ENCODE measurements at regions not wholly inside any gene's neighbourhood (a gene's known extent, or its start where the extent isn't known, plus 50 kb on each side); places are given as distances from the start of the nearest gene placed in this dataset.

DNA sequence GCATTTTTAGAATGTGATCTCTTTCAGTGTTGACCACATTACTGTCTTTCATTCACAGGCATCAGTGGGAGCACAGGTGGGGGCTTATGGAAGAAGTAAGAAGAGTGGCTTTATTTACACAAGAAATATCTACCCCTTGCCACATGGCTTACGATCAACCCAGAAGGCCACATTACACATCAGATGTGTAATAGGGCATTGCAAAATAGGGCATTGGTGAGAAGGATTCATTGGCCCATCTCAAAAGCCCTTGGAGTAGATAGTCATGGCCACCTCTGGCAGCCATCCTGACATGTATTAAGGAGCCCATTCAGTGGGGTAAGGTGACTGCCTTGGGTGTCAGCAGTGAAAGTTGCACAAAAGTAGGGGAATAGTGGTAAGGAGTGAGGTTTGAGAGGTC, 97.5 kb downstream of the MAFB start:
- Mint-ChIP-seq H3K27me3 (ENCODE audit: insufficient read depth) (no peaks in the 10 kb centered on the region; the same call in 1 of the 2 replicates), H3K4me1 (ENCODE audit: low read depth) (no peaks in the 10 kb centered on the region), H3K9me3 (peaks cover 40% of the 10 kb centered on the region), H3K36me3 (ENCODE audit: low read depth) (no peaks in the 10 kb centered on the region), H3K4me3 (no peak overlapping the region), H3K27ac (no peak overlapping the region)
- TF ChIP-seq, protein P1, sequence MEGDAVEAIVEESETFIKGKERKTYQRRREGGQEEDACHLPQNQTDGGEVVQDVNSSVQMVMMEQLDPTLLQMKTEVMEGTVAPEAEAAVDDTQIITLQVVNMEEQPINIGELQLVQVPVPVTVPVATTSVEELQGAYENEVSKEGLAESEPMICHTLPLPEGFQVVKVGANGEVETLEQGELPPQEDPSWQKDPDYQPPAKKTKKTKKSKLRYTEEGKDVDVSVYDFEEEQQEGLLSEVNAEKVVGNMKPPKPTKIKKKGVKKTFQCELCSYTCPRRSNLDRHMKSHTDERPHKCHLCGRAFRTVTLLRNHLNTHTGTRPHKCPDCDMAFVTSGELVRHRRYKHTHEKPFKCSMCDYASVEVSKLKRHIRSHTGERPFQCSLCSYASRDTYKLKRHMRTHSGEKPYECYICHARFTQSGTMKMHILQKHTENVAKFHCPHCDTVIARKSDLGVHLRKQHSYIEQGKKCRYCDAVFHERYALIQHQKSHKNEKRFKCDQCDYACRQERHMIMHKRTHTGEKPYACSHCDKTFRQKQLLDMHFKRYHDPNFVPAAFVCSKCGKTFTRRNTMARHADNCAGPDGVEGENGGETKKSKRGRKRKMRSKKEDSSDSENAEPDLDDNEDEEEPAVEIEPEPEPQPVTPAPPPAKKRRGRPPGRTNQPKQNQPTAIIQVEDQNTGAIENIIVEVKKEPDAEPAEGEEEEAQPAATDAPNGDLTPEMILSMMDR (IDR thresholded peaks at IDR 0.05): no peak
- DNase-seq: no peak

DNA sequence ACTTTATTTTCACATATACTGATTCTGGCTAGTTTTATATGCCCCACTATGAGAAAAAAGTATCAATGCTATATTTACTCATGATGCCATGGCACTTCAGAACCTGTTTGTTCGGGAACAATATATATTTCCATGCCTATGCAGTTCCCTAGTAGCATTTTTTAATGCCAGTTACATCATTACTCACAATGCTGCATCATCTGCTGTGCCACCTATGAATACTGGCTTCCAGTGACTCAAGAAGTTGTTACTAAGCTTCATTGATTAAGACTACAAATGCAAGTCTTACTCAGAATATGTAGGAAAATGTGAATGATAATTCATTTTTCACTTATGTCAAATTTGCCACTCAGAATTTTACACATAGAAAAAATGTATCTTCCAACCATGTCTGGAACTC, 97.9 kb downstream of the MAFB start:
- Mint-ChIP-seq H3K4me1 (ENCODE audit: low read depth) (no peaks in the 10 kb centered on the region), H3K27ac (no peak overlapping the region), H3K36me3 (ENCODE audit: low read depth) (no peaks in the 10 kb centered on the region), H3K9me3 (peaks cover 40% of the 10 kb centered on the region), H3K4me3 (no peak overlapping the region), H3K27me3 (ENCODE audit: insufficient read depth) (no peaks in the 10 kb centered on the region; the same call in none of the 2 replicates)
- no peak for DNase-seq
- TF ChIP-seq, protein P1 (IDR thresholded peaks at IDR 0.05): no peak

DNA sequence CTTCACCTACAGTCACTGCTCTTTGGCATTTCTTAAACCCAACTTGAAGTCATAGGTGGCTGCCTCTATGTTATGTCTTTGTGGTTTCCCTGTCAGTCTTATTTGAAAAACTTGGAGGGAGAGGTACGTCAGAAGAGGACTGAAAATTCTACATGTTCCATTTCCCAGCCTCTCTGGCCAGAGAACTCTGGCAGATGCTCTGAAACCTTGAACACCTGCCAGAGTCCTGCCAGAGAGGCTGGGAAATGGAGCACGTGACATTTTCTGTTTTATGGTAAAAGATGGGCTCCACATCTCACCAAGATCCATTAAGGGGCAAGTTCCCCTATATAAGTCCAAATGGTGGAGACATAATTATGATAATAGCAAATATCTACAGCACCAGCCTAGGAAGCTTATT, 99.5 kb downstream of the MAFB start:
- Mint-ChIP-seq H3K27ac (no peak overlapping the region), H3K4me1 (ENCODE audit: low read depth) (no peaks in the 10 kb centered on the region), H3K27me3 (ENCODE audit: insufficient read depth) (no peaks in the 10 kb centered on the region; the same call in none of the 2 replicates), H3K36me3 (ENCODE audit: low read depth) (no peaks in the 10 kb centered on the region), H3K9me3 (peaks cover 33% of the 10 kb centered on the region), H3K4me3 (no peak overlapping the region)
- TF ChIP-seq, protein P1 (IDR thresholded peaks at IDR 0.05): no peak
- no peak for DNase-seq

DNA sequence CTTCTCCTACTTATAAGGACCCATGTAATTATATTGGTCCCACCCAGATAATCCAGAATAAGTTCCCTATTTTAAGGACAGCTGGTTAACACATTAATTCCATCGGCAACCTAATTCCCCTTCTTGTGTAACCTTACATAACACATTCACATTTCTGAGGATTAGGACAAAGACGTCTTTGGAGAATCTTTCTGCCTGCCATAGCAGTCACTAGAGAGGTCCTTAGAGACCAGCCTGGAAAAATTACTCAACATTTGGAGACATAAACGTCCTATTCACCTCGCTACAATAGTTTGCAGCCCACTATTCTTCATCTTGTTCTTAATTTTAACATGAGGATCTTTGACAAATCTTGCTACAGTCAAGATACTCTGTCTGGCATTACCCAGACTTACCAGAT, 100.1 kb downstream of the MAFB start:
- Mint-ChIP-seq H3K9me3 (peaks cover 38% of the 10 kb centered on the region), H3K4me1 (ENCODE audit: low read depth) (no peaks in the 10 kb centered on the region)

DNA sequence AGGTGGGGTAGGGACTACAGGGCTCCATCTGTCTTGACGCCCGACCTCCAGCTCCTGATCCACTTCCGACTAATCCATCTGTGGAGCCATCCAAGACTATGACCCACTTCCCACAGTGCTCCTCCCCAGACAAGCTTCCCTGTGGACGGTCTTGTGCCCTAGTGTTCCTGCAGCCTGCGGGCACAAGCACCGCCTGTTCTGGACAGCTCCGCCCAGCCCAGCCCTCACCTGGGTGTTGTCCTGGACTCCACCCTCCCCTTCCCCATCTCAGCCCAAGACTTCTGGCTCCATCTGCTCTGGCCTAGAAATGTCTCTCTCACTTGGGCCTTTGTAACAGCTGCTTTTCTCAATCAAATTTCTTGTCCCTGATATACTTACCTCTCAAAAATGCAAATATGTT, 102.0 kb downstream of the MAFB start:
- Mint-ChIP-seq H3K4me3 (no peak overlapping the region), H3K36me3 (ENCODE audit: low read depth) (no peaks in the 10 kb centered on the region), H3K9me3 (peaks cover 30% of the 10 kb centered on the region), H3K4me1 (ENCODE audit: low read depth) (no peaks in the 10 kb centered on the region), H3K27ac (no peak overlapping the region), H3K27me3 (ENCODE audit: insufficient read depth) (no peaks in the 10 kb centered on the region; the same call in 1 of the 2 replicates)
- no peak for DNase-seq
- TF ChIP-seq, protein P1 (IDR thresholded peaks at IDR 0.05): no peak

More for the DNA sequence above, 100.1 kb downstream of the MAFB start:
- DNase-seq: no peak
- Mint-ChIP-seq H3K27ac (no peak overlapping the region), H3K4me3 (no peak overlapping the region), H3K36me3 (ENCODE audit: low read depth) (no peaks in the 10 kb centered on the region), H3K27me3 (ENCODE audit: insufficient read depth) (no peaks in the 10 kb centered on the region; the same call in none of the 2 replicates)
- TF ChIP-seq, protein P1 (IDR thresholded peaks at IDR 0.05): no peak
